Sigmoid colon (tissue), 4 donors: ENCODE measurements at regions not wholly inside any gene's neighbourhood (a gene's known extent, or its start where the extent isn't known, plus 50 kb on each side); places are given as distances from the start of the nearest gene placed in this dataset.

Source experiments
- CTCF ChIP-seq, 4 experiments: fragments of 450-650 bp in 3 of 4; fragments of 200-600 bp in 1 of 4; IDR thresholded peaks; one replicate each; pipeline ENCODE4 v1.5.1; 2016 to 2019; ENCODE audit warnings: antibody characterized with exemption in 4 of 4, mild to moderate bottlenecking in 3 of 4, moderate library complexity in 2 of 4
- EP300 ChIP-seq, 4 donors: sonication (generic); formaldehyde crosslinking; IDR thresholded peaks; one replicate each; pipeline ENCODE4 v1.6.1; 2017; ENCODE audit warnings: antibody characterized with exemption in 4 of 4
- POLR2A ChIP-seq, 2 donors: fragments of 450-650 bp; IDR thresholded peaks; one replicate each; pipeline ENCODE4 v1.6.1; 2016; ENCODE audit warnings: antibody characterized with exemption in 2 of 2, mild to moderate bottlenecking in 2 of 2, moderate library complexity in 2 of 2
- POLR2AphosphoS5 ChIP-seq, 4 donors: sonication (generic); formaldehyde crosslinking; IDR thresholded peaks; one replicate each; pipeline ENCODE4 v1.6.1; 2017; ENCODE audit warnings: antibody characterized with exemption in 4 of 4

GRCh38 chr13:74586847-74587246 is 452.6 kb upstream of the KLF12 start:
- TF ChIP-seq CTCF (IDR thresholded peaks at IDR 0.05) (no peak), POLR2A (IDR thresholded peaks at IDR 0.05) (no peak), POLR2AphosphoS5 (IDR thresholded peaks at IDR 0.05) (no peak), EP300 (IDR thresholded peaks at IDR 0.05) (no peak)
